H1 (cell line): ENCODE measurements at regions not wholly inside any gene's neighbourhood (a gene's known extent, or its start where the extent isn't known, plus 50 kb on each side); places are given as distances from the start of the nearest gene placed in this dataset.

Source experiments
- CTCF ChIA-PET: fragments of 300-600 bp; sonication (Branson Sonifier 250); formaldehyde crosslinking; loops from one replicate; lab custom pipeline; 2021; ENCODE audit not compliant: partially characterized antibody; lab: Charles Lee
- POLR2A ChIA-PET: fragments of 300-600 bp; sonication (Branson Sonifier 250); formaldehyde crosslinking; loops from one replicate; lab custom pipeline; 2021; ENCODE audit warnings: inconsistent platforms; ENCODE audit not compliant: partially characterized antibody; lab: Charles Lee
- DNase-seq, 2 experiments: peaks; one replicate each; pipeline versions ENCODE4 v3.0.0 to v3.0.0-alpha.2; 2010 to 2022; ENCODE audit warnings: low spot score in 2 of 2, low read depth in 1 of 2, mixed read lengths in 1 of 2
- FAIRE-seq: peaks from 2 replicates; lab custom pipeline; 2011; peaks lifted over from hg19 to GRCh38; lab: Jason Lieb, UNC
- H2AFZ ChIP-seq: 2 replicates; pipeline ENCODE4 v1.8.1; 2012; ENCODE audit warnings: low read length, inconsistent platforms
- H2AK5ac ChIP-seq: 2 replicates; pipeline ENCODE4 v1.6.1; 2013; ENCODE audit warnings: low read depth, low read length
- H2BK120ac ChIP-seq: replicated peaks from 2 replicates; pipeline ENCODE3; 2013; ENCODE audit warnings: low read depth, low read length, inconsistent platforms
- H2BK12ac ChIP-seq: 2 replicates; pipeline ENCODE4 v1.6.1; 2013; ENCODE audit warnings: low read depth, low read length
- H2BK15ac ChIP-seq: 2 replicates; pipeline ENCODE4 v1.6.1; 2013; ENCODE audit warnings: low read length
- H2BK20ac ChIP-seq: 2 replicates; pipeline ENCODE4 v1.6.1; 2013; ENCODE audit warnings: low read length
- H2BK5ac ChIP-seq: 2 replicates; pipeline ENCODE4 v1.6.1; 2013; ENCODE audit warnings: low read depth, low read length
- H3K14ac ChIP-seq: 2 replicates; pipeline ENCODE4 v1.6.1; 2013; ENCODE audit warnings: inconsistent platforms; ENCODE audit not compliant: insufficient read length
- H3K18ac ChIP-seq: 2 replicates; pipeline ENCODE4 v1.6.1; 2013; ENCODE audit warnings: low read length; ENCODE audit errors: extremely low read depth
- H3K23ac ChIP-seq: 2 replicates; pipeline ENCODE4 v1.6.1; 2013; ENCODE audit warnings: inconsistent platforms; ENCODE audit not compliant: insufficient read length
- H3K23me2 ChIP-seq: 2 replicates; pipeline ENCODE4 v1.6.1; 2013; ENCODE audit warnings: low read depth, low read length
- H3K27ac ChIP-seq: 2 replicates; pipeline ENCODE4 v1.6.1; 2011; ENCODE audit warnings: low read depth, low read length, inconsistent platforms
- H3K27me3 ChIP-seq, 4 experiments: replicated peaks in 1 of 4; 1 replicate in 1 of 4; 2 replicates in 3 of 4; pipeline versions ENCODE4 v1.6.1 to v1.8.1; 2011 to 2013; ENCODE audit warnings: low read length in 3 of 4, mild to moderate bottlenecking in 3 of 4, inconsistent platforms in 2 of 4, mixed read lengths in 2 of 4, moderate library complexity in 1 of 4; ENCODE audit not compliant: control insufficient read depth in 3 of 4, insufficient read depth in 3 of 4; ENCODE audit errors: extremely low read depth in 1 of 4
- H3K36me3 ChIP-seq, 4 experiments: 2 replicates each; pipeline versions ENCODE4 v1.6.1 to v1.8.1; 2011 to 2013; ENCODE audit warnings: mild to moderate bottlenecking in 4 of 4, low read length in 3 of 4, moderate library complexity in 2 of 4, control low read depth in 1 of 4, inconsistent platforms in 1 of 4; ENCODE audit not compliant: insufficient read depth in 4 of 4, control insufficient read depth in 2 of 4
- H3K4ac ChIP-seq: replicated peaks from 2 replicates; pipeline ENCODE3; 2013; ENCODE audit warnings: low read length, low read depth, mixed read lengths, inconsistent platforms; ENCODE audit not compliant: insufficient read length
- H3K4me1 ChIP-seq, 4 experiments: replicated peaks in 1 of 4; 1 replicate in 1 of 4; 2 replicates in 3 of 4; pipeline versions ENCODE4 v1.6.1 to v1.8.1; 2011 to 2013; ENCODE audit warnings: low read length in 3 of 4, inconsistent platforms in 2 of 4, mixed read lengths in 1 of 4; ENCODE audit not compliant: insufficient read depth in 4 of 4, control insufficient read depth in 3 of 4
- H3K4me2 ChIP-seq, 2 experiments: 2 replicates each; pipeline versions ENCODE4 v1.6.1 to v1.8.1; 2011 to 2013; ENCODE audit warnings: low read depth in 2 of 2, low read length in 2 of 2, control low read depth in 1 of 2, inconsistent platforms in 1 of 2, mild to moderate bottlenecking in 1 of 2; ENCODE audit not compliant: insufficient read depth in 1 of 2
- H3K4me3 ChIP-seq, 4 experiments: fragments of 200-600, 300-600 bp in 1 of 4; sonication (generic), shearing (Covaris generic), sonication (Bioruptor Twin) in 1 of 4; 2 replicates each; pipeline versions ENCODE4 v1.5.1 to v1.8.1; 2011 to 2016; ENCODE audit warnings: low read length in 4 of 4, low read depth in 3 of 4, control low read depth in 2 of 4, inconsistent platforms in 2 of 4, mild to moderate bottlenecking in 2 of 4, mixed read lengths in 1 of 4, moderate library complexity in 1 of 4; ENCODE audit not compliant: insufficient read depth in 2 of 4; ENCODE audit errors: extremely low read depth in 1 of 4
- H3K56ac ChIP-seq: replicated peaks from 2 replicates; pipeline ENCODE3; 2013; ENCODE audit warnings: low read depth, mild to moderate bottlenecking, mixed read lengths, low read length, inconsistent platforms; ENCODE audit not compliant: insufficient read length
- H3K79me1 ChIP-seq: 2 replicates; pipeline ENCODE4 v1.6.1; 2013; ENCODE audit warnings: low read depth, low read length, control low read depth
- H3K79me2 ChIP-seq, 2 experiments: 2 replicates each; pipeline versions ENCODE4 v1.6.1 to v1.8.1; 2012 to 2013; ENCODE audit warnings: low read length in 2 of 2, mild to moderate bottlenecking in 2 of 2, inconsistent platforms in 1 of 2; ENCODE audit not compliant: insufficient read depth in 2 of 2, control insufficient read depth in 1 of 2
- H3K9ac ChIP-seq, 4 experiments: replicated peaks in 1 of 4; 1 replicate in 1 of 4; 2 replicates in 3 of 4; pipeline versions ENCODE4 v1.6.1 to v1.8.1; 2011 to 2013; ENCODE audit warnings: low read depth in 3 of 4, low read length in 3 of 4, control low read depth in 2 of 4, mild to moderate bottlenecking in 2 of 4, moderate library complexity in 2 of 4, inconsistent platforms in 1 of 4; ENCODE audit errors: extremely low read depth in 1 of 4
- H3K9me3 ChIP-seq, 2 experiments: 2 replicates each; pipeline versions ENCODE4 v1.6.1 to v1.8.1; 2012 to 2013; ENCODE audit warnings: mild to moderate bottlenecking in 2 of 2, moderate library complexity in 2 of 2, control low read depth in 1 of 2, inconsistent platforms in 1 of 2, low read depth in 1 of 2, low read length in 1 of 2, mixed read lengths in 1 of 2; ENCODE audit not compliant: insufficient read depth in 2 of 2
- H4K20me1 ChIP-seq, 2 experiments: replicated peaks in 1 of 2; 2 replicates each; pipeline versions ENCODE3 to v1.8.1; 2011 to 2013; ENCODE audit warnings: inconsistent platforms in 2 of 2, low read length in 2 of 2, mild to moderate bottlenecking in 1 of 2; ENCODE audit not compliant: insufficient read depth in 2 of 2, control insufficient read depth in 1 of 2
- H4K5ac ChIP-seq: 2 replicates; pipeline ENCODE4 v1.6.1; 2013; ENCODE audit warnings: low read length, low read depth, mixed read lengths, inconsistent platforms; ENCODE audit not compliant: insufficient read length
- H4K8ac ChIP-seq: 2 replicates; pipeline ENCODE4 v1.8.0; 2013; ENCODE audit warnings: mild to moderate bottlenecking, moderate library complexity, low read length, inconsistent platforms; ENCODE audit not compliant: insufficient read depth; ENCODE audit errors: extremely low read depth
- H4K91ac ChIP-seq: replicated peaks from 2 replicates; pipeline ENCODE3; 2013; ENCODE audit warnings: low read length, mixed read lengths, inconsistent platforms; ENCODE audit not compliant: insufficient read length
- ATF2 ChIP-seq: IDR thresholded peaks from 2 replicates; pipeline ENCODE4 v1.6.1; 2012; ENCODE audit warnings: low read length, inconsistent platforms
- BACH1 ChIP-seq: IDR thresholded peaks from 2 replicates; pipeline ENCODE4 v1.6.1; 2012; ENCODE audit warnings: low read length, improper control_type of control experiment
- CBX8 ChIP-seq: fragments of 300-800, 300-1000 bp; sonication (generic); IDR thresholded peaks from 2 replicates; pipeline ENCODE4 v1.7.1; 2016; ENCODE audit warnings: low read depth, low read length, borderline replicate concordance
- CHD1 ChIP-seq: IDR thresholded peaks from 2 replicates; pipeline ENCODE4 v1.6.1; 2012; ENCODE audit warnings: low read depth, low read length, improper control_type of control experiment
- GTF2F1 ChIP-seq: IDR thresholded peaks from 2 replicates; pipeline ENCODE4 v1.6.1; 2012; ENCODE audit warnings: low read depth, low read length, improper control_type of control experiment, borderline replicate concordance
- JUND ChIP-seq: IDR thresholded peaks from 2 replicates; pipeline ENCODE4 v1.6.1; 2011; ENCODE audit warnings: mild to moderate bottlenecking, improper control_type of control experiment, low read length
- NANOG ChIP-seq: IDR thresholded peaks from 2 replicates; pipeline ENCODE4 v1.6.1; 2011; ENCODE audit warnings: low read length, low read depth, mild to moderate bottlenecking, inconsistent platforms; ENCODE audit not compliant: insufficient read depth, poor library complexity, severe bottlenecking
- POU5F1 ChIP-seq: IDR thresholded peaks from 2 replicates; pipeline ENCODE4 v1.6.1; 2011; ENCODE audit warnings: low read depth, mild to moderate bottlenecking, low read length, moderate library complexity
- RNF2 ChIP-seq: fragments of 200-900, 300-1000 bp; sonication (generic); IDR thresholded peaks from 2 replicates; pipeline ENCODE4 v1.7.1; 2016; ENCODE audit warnings: borderline replicate concordance, low read depth, mild to moderate bottlenecking, antibody characterized with exemption, low read length; ENCODE audit not compliant: poor library complexity, severe bottlenecking; ENCODE audit errors: missing control alignments
- SAP30 ChIP-seq: fragments of 300-600 bp; sonication (generic); IDR thresholded peaks from 2 replicates; pipeline ENCODE4 v1.7.1; 2012; ENCODE audit warnings: low read length, moderate library complexity, mild to moderate bottlenecking, inconsistent platforms; ENCODE audit not compliant: insufficient read depth, insufficient replicate concordance
- SRF ChIP-seq: IDR thresholded peaks from 2 replicates; pipeline ENCODE4 v1.6.1; 2011; ENCODE audit warnings: mild to moderate bottlenecking, low read depth, low read length, moderate library complexity
- SUZ12 ChIP-seq: fragments of 200-600 bp; sonication (generic); IDR thresholded peaks from 2 replicates; pipeline ENCODE4 v1.6.1; 2012; ENCODE audit warnings: mild to moderate bottlenecking, inconsistent platforms, low read length, moderate library complexity, mixed read lengths
- YY1 ChIP-seq: IDR thresholded peaks from 2 replicates; pipeline ENCODE4 v1.6.1; 2011; ENCODE audit warnings: low read depth, mild to moderate bottlenecking, low read length

DNA sequence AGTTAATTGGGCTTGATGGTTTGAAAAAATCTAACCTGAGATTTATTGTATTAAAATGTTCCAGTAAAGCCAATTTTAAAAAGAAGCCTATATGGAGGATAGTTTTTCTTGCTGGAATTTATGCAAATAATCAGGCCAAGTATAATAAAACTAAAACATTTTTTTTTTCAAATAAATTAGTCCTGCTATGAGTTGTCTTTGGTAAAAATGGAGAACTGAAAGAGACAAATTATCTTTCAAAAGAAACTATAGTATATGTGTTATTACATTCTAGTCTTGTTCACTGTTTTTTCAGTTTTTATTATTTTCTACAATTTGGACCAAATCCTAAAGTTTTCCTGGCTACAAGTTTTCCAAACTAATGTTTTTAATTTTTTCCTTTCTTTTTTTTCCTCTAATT is 468.9 kb downstream of the UQCRFS1 start:
- H3K23me2 ChIP-seq = no peaks in the 10 kb centered on the region
- no peak overlapping the region for H4K8ac ChIP-seq
- H3K27me3 ChIP-seq = no peaks in the 10 kb centered on the region
- no peak overlapping the region for H2AFZ ChIP-seq
- H3K79me1 ChIP-seq = no peaks in the 10 kb centered on the region
- H2BK5ac ChIP-seq = no peak overlapping the region
- FAIRE-seq (no peak), DNase-seq (no peak)
- H3K9ac ChIP-seq = no peak overlapping the region
- H2BK120ac ChIP-seq = no peak overlapping the region
- no peak overlapping the region for H3K4ac ChIP-seq
- no peak overlapping the region for H4K5ac ChIP-seq
- H3K18ac ChIP-seq = no peak overlapping the region
- no peak overlapping the region for H3K23ac ChIP-seq
- no peak overlapping the region for H2BK12ac ChIP-seq
- no peak overlapping the region for H2BK15ac ChIP-seq
- ChIA-PET CTCF (interaction anchor here (1.4 kb wide), 1 partner anchor 8 kb away, joined by 3 read pairs; no protein-coding TSS in a partner anchor), POLR2A (no interaction called here)
- no peak overlapping the region for H2AK5ac ChIP-seq
- no peaks in the 10 kb centered on the region for H3K79me2 ChIP-seq
- no peak overlapping the region for H3K4me3 ChIP-seq
- H4K20me1 ChIP-seq = no peaks in the 10 kb centered on the region
- no peaks in the 10 kb centered on the region for H3K9me3 ChIP-seq
- no peak overlapping the region for H3K27ac ChIP-seq
- no peak overlapping the region for H3K4me2 ChIP-seq
- no peak overlapping the region for H3K14ac ChIP-seq
- no peak overlapping the region for H3K56ac ChIP-seq
- H2BK20ac ChIP-seq = no peak overlapping the region
- H3K4me1 ChIP-seq = peaks cover 0 to 2% (median 0%) of the 10 kb centered on the region in 4 experiments; a peak in 1 of 7 replicates
- no peak overlapping the region for H4K91ac ChIP-seq
- H3K36me3 ChIP-seq = no peaks in the 10 kb centered on the region
- no peak for TF ChIP-seq RNF2
- no peak for TF ChIP-seq GTF2F1
- no peak for TF ChIP-seq POU5F1
- no peak for TF ChIP-seq SRF
- TF ChIP-seq YY1 = no peak
- no peak for TF ChIP-seq ATF2
- TF ChIP-seq JUND = no peak
- no peak for TF ChIP-seq NANOG
- no peak for TF ChIP-seq BACH1
- no peak for TF ChIP-seq SUZ12
- no peak for TF ChIP-seq SAP30
- TF ChIP-seq CBX8 = no peak
- no peak for TF ChIP-seq CHD1
